ENCODE measurements at regions not wholly inside any gene's neighbourhood (a gene's known extent, or its start where the extent isn't known, plus 50 kb on each side); places are given as distances from the start of the nearest gene placed in this dataset.
"Not testable (repeated sequence)": the region's sequence is repeated elsewhere in the genome, so short reads cannot be mapped to it uniquely, and the experiment has no call there.

GRCh38 chr5:57938174-57938557 lies 455.6 kb upstream of the ACTBL2 start:
- no peak for DNase-seq

- no peak for DNase-seq
Measured at GRCh38 chr5:57937501-57938173, 455.0 kb upstream of the ACTBL2 start.

GRCh38 chr5:57937025-57937424 lies 454.4 kb upstream of the ACTBL2 start:
- no peak for DNase-seq

GRCh38 chr5:57932761-57933160 lies 450.1 kb upstream of the ACTBL2 start:
- DNase-seq, result no peak

- DNase-seq, result no peak
Measured at GRCh38 chr5:57931807-57932206, 449.2 kb upstream of the ACTBL2 start.

GRCh38 chr5:57931352-57931751 lies 448.7 kb upstream of the ACTBL2 start:
- DNase-seq, result no peak

GRCh38 chr5:57929271-57929670 lies 446.7 kb upstream of the ACTBL2 start:
- no peak for DNase-seq

- DNase-seq, result not testable (repeated sequence)
Measured at GRCh38 chr5:57923094-57923493, 440.5 kb upstream of the ACTBL2 start.

GRCh38 chr5:57917004-57917403 lies 434.4 kb upstream of the ACTBL2 start:
- DNase-seq, result no peak

GRCh38 chr5:57915536-57915935 lies 432.9 kb upstream of the ACTBL2 start:
- no peak for DNase-seq

- no peak for DNase-seq
Measured at GRCh38 chr5:57911438-57911837, 428.8 kb upstream of the ACTBL2 start.

- DNase-seq, result no peak
Measured at GRCh38 chr5:57906671-57907070, 424.1 kb upstream of the ACTBL2 start.

- DNase-seq, result no peak
Measured at GRCh38 chr5:57903458-57903857, 420.8 kb upstream of the ACTBL2 start.

- no peak for DNase-seq
Measured at GRCh38 chr5:57902095-57902494, 419.5 kb upstream of the ACTBL2 start.

GRCh38 chr5:57900381-57900944 lies 417.9 kb upstream of the ACTBL2 start:
- peak; percentile 5 for DNase-seq

GRCh38 chr5:57896576-57896975 lies 414.0 kb upstream of the ACTBL2 start:
- DNase-seq, result no peak

GRCh38 chr5:57895766-57896165 lies 413.2 kb upstream of the ACTBL2 start:
- no peak for DNase-seq

- DNase-seq, result no peak
Measured at GRCh38 chr5:57893926-57894325, 411.3 kb upstream of the ACTBL2 start.

GRCh38 chr5:57891443-57891842 lies 408.8 kb upstream of the ACTBL2 start:
- DNase-seq, result no peak

- no peak for DNase-seq
Measured at GRCh38 chr5:57889558-57889957, 406.9 kb upstream of the ACTBL2 start.

GRCh38 chr5:57887851-57888621 lies 405.4 kb upstream of the ACTBL2 start:
- peak; percentile 20 for DNase-seq

GRCh38 chr5:57884346-57885102 lies 401.9 kb upstream of the ACTBL2 start:
- DNase-seq, result no peak

- DNase-seq, result no peak
Measured at GRCh38 chr5:57880216-57880615, 397.6 kb upstream of the ACTBL2 start.

Data from occipital lobe (tissue), 1 donor.